Omental fat pad (tissue), 3 donors: ENCODE measurements at regions not wholly inside any gene's neighbourhood (a gene's known extent, or its start where the extent isn't known, plus 50 kb on each side); places are given as distances from the start of the nearest gene placed in this dataset.

Experiments used
- ATAC-seq: fragments of 150-250 bp; one replicate; pipeline ENCODE4 v1.9.1; 2016; ENCODE audit warnings: mild to moderate bottlenecking, moderate library complexity; ENCODE audit not compliant: low FRiP score
- DNase-seq: peaks from one replicate; pipeline ENCODE4 v3.0.0-alpha.2; 2019; ENCODE audit warnings: low spot score
- TF ChIP-seq, protein P1 (sequence below), 3 donors: fragments of 450-650 bp; IDR thresholded peaks; one replicate each; pipeline ENCODE4 v1.5.1; 2016 to 2017; ENCODE audit warnings: antibody characterized with exemption in 3 of 3, mild to moderate bottlenecking in 3 of 3, moderate library complexity in 2 of 3

GRCh38 chr12:62998454-62998853, 63.5 kb upstream of the PPM1H start:
- TF ChIP-seq, protein P1, sequence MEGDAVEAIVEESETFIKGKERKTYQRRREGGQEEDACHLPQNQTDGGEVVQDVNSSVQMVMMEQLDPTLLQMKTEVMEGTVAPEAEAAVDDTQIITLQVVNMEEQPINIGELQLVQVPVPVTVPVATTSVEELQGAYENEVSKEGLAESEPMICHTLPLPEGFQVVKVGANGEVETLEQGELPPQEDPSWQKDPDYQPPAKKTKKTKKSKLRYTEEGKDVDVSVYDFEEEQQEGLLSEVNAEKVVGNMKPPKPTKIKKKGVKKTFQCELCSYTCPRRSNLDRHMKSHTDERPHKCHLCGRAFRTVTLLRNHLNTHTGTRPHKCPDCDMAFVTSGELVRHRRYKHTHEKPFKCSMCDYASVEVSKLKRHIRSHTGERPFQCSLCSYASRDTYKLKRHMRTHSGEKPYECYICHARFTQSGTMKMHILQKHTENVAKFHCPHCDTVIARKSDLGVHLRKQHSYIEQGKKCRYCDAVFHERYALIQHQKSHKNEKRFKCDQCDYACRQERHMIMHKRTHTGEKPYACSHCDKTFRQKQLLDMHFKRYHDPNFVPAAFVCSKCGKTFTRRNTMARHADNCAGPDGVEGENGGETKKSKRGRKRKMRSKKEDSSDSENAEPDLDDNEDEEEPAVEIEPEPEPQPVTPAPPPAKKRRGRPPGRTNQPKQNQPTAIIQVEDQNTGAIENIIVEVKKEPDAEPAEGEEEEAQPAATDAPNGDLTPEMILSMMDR (IDR thresholded peaks at IDR 0.05) = no peak
- no peak for ATAC-seq
- DNase-seq = no peak

- no peak for DNase-seq
- ATAC-seq = no peak
- TF ChIP-seq, protein P1 (IDR thresholded peaks at IDR 0.05) = no peak
Observed at GRCh38 chr12:62995097-62995496, 60.1 kb upstream of the PPM1H start.

- TF ChIP-seq, protein P1 (IDR thresholded peaks at IDR 0.05) = no peak
- ATAC-seq (no peak), DNase-seq (no peak)
Observed at GRCh38 chr12:62986844-62987243, 51.9 kb upstream of the PPM1H start.
